ENCODE measurements at regions not wholly inside any gene's neighbourhood (a gene's known extent, or its start where the extent isn't known, plus 50 kb on each side); places are given as distances from the start of the nearest gene placed in this dataset.
A peak's percentile ranks its signal among the peaks of the same experiment; 100 is the strongest.

DNA sequence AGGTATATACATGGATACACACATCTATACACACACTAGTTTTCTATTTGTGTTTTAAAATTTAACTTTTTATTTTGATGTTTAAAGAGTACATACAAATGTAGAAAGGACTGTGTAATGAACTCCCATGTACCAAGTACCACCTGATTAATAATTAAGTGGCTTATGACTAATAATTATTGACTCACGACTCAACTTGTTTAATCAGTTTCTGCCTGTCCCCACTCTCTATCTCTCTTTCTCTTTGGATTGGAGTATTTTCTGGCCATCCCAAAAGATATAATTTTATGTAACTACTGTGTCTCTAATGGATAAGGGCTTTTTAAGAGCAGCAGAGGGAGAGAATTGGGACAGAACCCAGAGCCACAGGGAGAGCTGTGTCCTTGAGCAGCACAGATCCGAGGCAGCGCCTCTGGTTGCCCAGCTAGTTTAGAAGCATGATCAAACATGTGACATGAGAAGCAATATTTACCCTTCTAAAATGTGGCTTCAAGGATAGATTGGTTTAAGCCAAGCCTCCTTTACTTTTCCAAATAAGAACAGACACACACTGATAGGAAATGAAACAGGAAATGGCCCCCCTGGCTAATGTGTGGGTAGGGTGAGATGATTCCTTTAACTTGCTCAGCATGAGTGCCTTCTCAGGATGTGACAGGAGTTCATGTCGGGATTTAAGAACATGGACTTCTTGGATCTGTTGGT, 81.0 kb downstream of the ERMARD start:
- Histone ChIP-seq H2BK15ac (ENCODE audit: low read depth, poor library complexity, severe bottlenecking) (no peak overlapping the region), H3K79me1 (replicated peaks; ENCODE audit: low read length, poor library complexity, severe bottlenecking) (no peaks in the 10 kb centered on the region), H2BK5ac (ENCODE audit: low read depth, low read length, poor library complexity, severe bottlenecking) (no peak overlapping the region), H3K4me2 (ENCODE audit: low read length, poor library complexity, severe bottlenecking) (no peak overlapping the region), H2BK12ac (ENCODE audit: low read length in 2 of 2) (no peak overlapping the region), H3K18ac (ENCODE audit: low read depth in 1 of 2, low read length in 2 of 2) (no peak overlapping the region), H2BK120ac (ENCODE audit: low read depth, low read length) (no peak overlapping the region), H2AFZ (ENCODE audit: low read depth, low read length) (no peak overlapping the region), H3K4me3 (ENCODE audit: insufficient read depth in 1 of 2, low read depth in 1 of 2, low read length in 2 of 2) (no peak overlapping the region), H3K9me3 (ENCODE audit: control insufficient read depth, low read length) (peaks cover 7% of the 10 kb centered on the region), H3K4ac (ENCODE audit: low read depth in 1 of 2, low read length in 2 of 2) (no peak overlapping the region), H3K27ac (ENCODE audit: low read length, poor library complexity, severe bottlenecking) (no peak overlapping the region), H3K4me1 (ENCODE audit: control insufficient read depth, insufficient read depth, low read depth, low read length) (peaks cover 6% of the 10 kb centered on the region), H2AK5ac (ENCODE audit: low read length, severe bottlenecking) (no peak overlapping the region), H3K14ac (ENCODE audit: low read length in 2 of 2) (no peak overlapping the region), H4K8ac (ENCODE audit: low read length) (no peak overlapping the region), H3K9ac (ENCODE audit: low read length) (no peak overlapping the region), H3K23ac (ENCODE audit: low read length in 2 of 2) (no peak overlapping the region), H4K91ac (ENCODE audit: low read length) (no peak overlapping the region), H3K27me3 (ENCODE audit: control insufficient read depth in 1 of 2, insufficient read depth in 1 of 2, low read length in 2 of 2) (peaks cover 10 to 67% of the 10 kb centered on the region in 2 experiments), H3K36me3 (ENCODE audit: control insufficient read depth in 1 of 2, insufficient read depth in 2 of 2, low read depth in 1 of 2, low read length in 2 of 2) (no peaks in the 10 kb centered on the region)
- WGBS: 78% methylated on average over 2 of the region's 4 CpGs
- DNase-seq: no peak

DNA sequence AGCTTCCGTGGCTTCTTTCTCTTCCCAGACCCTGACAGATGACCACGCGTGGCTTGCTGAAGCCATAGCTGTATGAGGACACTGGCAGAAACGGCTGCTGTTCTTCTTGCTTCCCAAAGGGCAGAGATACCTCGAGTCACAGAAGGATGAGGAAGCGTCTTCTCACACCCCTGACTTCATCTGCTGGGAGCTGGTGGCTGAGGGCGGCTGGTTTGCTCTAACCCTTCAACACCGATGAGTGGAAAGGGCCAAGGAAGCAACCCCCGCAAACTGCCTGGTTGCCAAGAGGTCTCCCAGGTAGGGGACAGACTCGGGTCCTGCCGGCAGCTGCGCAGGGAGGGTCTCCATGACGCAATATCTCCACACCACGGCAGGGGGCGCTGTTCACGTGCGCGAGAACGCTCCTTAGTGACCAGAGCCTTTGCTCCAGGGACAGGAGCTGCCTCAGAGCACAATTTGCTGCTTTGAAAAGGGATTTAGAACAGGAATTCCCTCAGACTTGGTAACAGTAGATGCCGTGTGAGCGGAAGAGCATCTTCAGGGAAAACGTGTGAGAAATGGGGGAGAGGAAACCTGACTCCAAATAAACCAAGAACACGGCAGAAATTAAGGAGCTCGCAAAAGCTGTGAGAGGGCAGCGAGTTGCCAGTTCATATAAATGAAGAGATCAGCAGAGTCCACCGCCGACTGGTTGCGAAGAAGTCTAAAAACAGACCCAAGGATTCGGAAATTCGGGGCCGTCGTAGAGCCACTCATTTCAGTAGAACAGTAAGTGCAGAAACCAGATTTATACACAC, 80.2 kb downstream of the ERMARD start:
- H3K9me3 ChIP-seq (ENCODE audit: control insufficient read depth, low read length): peaks cover 7% of the 10 kb centered on the region

More for the DNA sequence above, 80.2 kb downstream of the ERMARD start:
- Histone ChIP-seq H3K23ac (ENCODE audit: low read length in 2 of 2) (no peak overlapping the region), H3K27ac (ENCODE audit: low read length, poor library complexity, severe bottlenecking) (no peak overlapping the region), H2BK12ac (ENCODE audit: low read length in 2 of 2) (no peak overlapping the region), H3K4me3 (ENCODE audit: insufficient read depth in 1 of 2, low read depth in 1 of 2, low read length in 2 of 2) (no peak overlapping the region), H3K4ac (ENCODE audit: low read depth in 1 of 2, low read length in 2 of 2) (no peak overlapping the region), H3K18ac (ENCODE audit: low read depth in 1 of 2, low read length in 2 of 2) (no peak overlapping the region), H4K8ac (ENCODE audit: low read length) (no peak overlapping the region), H3K79me1 (replicated peaks; ENCODE audit: low read length, poor library complexity, severe bottlenecking) (no peaks in the 10 kb centered on the region), H3K4me2 (ENCODE audit: low read length, poor library complexity, severe bottlenecking) (no peak overlapping the region), H2AK5ac (ENCODE audit: low read length, severe bottlenecking) (no peak overlapping the region), H2AFZ (ENCODE audit: low read depth, low read length) (no peak overlapping the region), H2BK5ac (ENCODE audit: low read depth, low read length, poor library complexity, severe bottlenecking) (no peak overlapping the region), H3K36me3 (ENCODE audit: control insufficient read depth in 1 of 2, insufficient read depth in 2 of 2, low read depth in 1 of 2, low read length in 2 of 2) (no peaks in the 10 kb centered on the region), H3K27me3 (ENCODE audit: control insufficient read depth in 1 of 2, insufficient read depth in 1 of 2, low read length in 2 of 2) (peaks cover 10 to 64% of the 10 kb centered on the region in 2 experiments), H2BK120ac (ENCODE audit: low read depth, low read length) (no peak overlapping the region), H2BK15ac (ENCODE audit: low read depth, poor library complexity, severe bottlenecking) (no peak overlapping the region), H4K91ac (ENCODE audit: low read length) (no peak overlapping the region), H3K9ac (ENCODE audit: low read length) (no peak overlapping the region), H3K4me1 (ENCODE audit: control insufficient read depth, insufficient read depth, low read depth, low read length) (peaks cover 6% of the 10 kb centered on the region), H3K14ac (ENCODE audit: low read length in 2 of 2) (no peak overlapping the region)
- WGBS: 43% methylated on average over 29 of the region's 32 CpGs
- DNase-seq: peak; percentile 47

All from mesenchymal stem cell (in vitro differentiated cells and primary cell).